HPDE6-E6E7 (cell line): ENCODE measurements at regions not wholly inside any gene's neighbourhood (a gene's known extent, or its start where the extent isn't known, plus 50 kb on each side); places are given as distances from the start of the nearest gene placed in this dataset.

ENCODE experiments used
- DNase-seq: peaks from one replicate; pipeline ENCODE4 v3.0.0; 2011; ENCODE audit warnings: missing footprints; ENCODE audit errors: extremely low spot score

- no peak for DNase-seq
These were observed 202.3 kb upstream of the LMNTD1 start for GRCh38 chr12:25755136-25755970.

GRCh38 chr12:25755971-25756260, 202.6 kb upstream of the RASSF8 start:
- peak; percentile 11 for DNase-seq

- no peak for DNase-seq
These were observed 201.3 kb upstream of the RASSF8 start for GRCh38 chr12:25757037-25757665.

- DNase-seq = no peak
These were observed 198.7 kb upstream of the RASSF8 start for GRCh38 chr12:25759752-25760151.

GRCh38 chr12:25761356-25761755, 197.1 kb upstream of the RASSF8 start:
- DNase-seq = no peak

- no peak for DNase-seq
These were observed 194.1 kb upstream of the RASSF8 start for GRCh38 chr12:25764409-25764808.

- no peak for DNase-seq
These were observed 193.6 kb upstream of the RASSF8 start for GRCh38 chr12:25764892-25765291.

- DNase-seq = no peak
These were observed 190.9 kb upstream of the RASSF8 start for GRCh38 chr12:25767606-25768005.

GRCh38 chr12:25768151-25768550, 190.3 kb upstream of the RASSF8 start:
- DNase-seq = no peak

- DNase-seq = peak; percentile 52
These were observed 189.2 kb upstream of the RASSF8 start for GRCh38 chr12:25769082-25769945.

- DNase-seq = peak; percentile 31
These were observed 187.4 kb upstream of the RASSF8 start for GRCh38 chr12:25771041-25771440.

GRCh38 chr12:25771476-25771875, 187.0 kb upstream of the RASSF8 start:
- DNase-seq = no peak

- no peak for DNase-seq
These were observed 182.5 kb upstream of the RASSF8 start for GRCh38 chr12:25775968-25776367.

- no peak for DNase-seq
These were observed 177.7 kb upstream of the RASSF8 start for GRCh38 chr12:25780771-25781170.

GRCh38 chr12:25781232-25781631, 177.2 kb upstream of the RASSF8 start:
- no peak for DNase-seq

- DNase-seq = no peak
These were observed 174.9 kb upstream of the RASSF8 start for GRCh38 chr12:25783566-25783965.

GRCh38 chr12:25784669-25785068, 173.8 kb upstream of the RASSF8 start:
- no peak for DNase-seq

GRCh38 chr12:25785134-25785533, 173.3 kb upstream of the RASSF8 start:
- no peak for DNase-seq

- no peak for DNase-seq
These were observed 170.8 kb upstream of the RASSF8 start for GRCh38 chr12:25787701-25788100.

GRCh38 chr12:25788707-25789442, 169.6 kb upstream of the RASSF8 start:
- no peak for DNase-seq

- DNase-seq = no peak
These were observed 168.9 kb upstream of the RASSF8 start for GRCh38 chr12:25789541-25789944.

- no peak for DNase-seq
These were observed 166.5 kb upstream of the RASSF8 start for GRCh38 chr12:25792031-25792430.
